Thyroid gland (tissue), 4 donors: ENCODE measurements at regions not wholly inside any gene's neighbourhood (a gene's known extent, or its start where the extent isn't known, plus 50 kb on each side); places are given as distances from the start of the nearest gene placed in this dataset.

Source experiments
- CTCF ChIP-seq, 6 experiments: fragments of 200-600 bp in 3 of 6; fragments of 450-650 bp in 3 of 6; sonication (generic) in 3 of 6; IDR thresholded peaks; one replicate each; pipeline ENCODE4 v1.5.1; 2016 to 2019; ENCODE audit warnings: antibody characterized with exemption in 6 of 6, mild to moderate bottlenecking in 2 of 6, inconsistent platforms in 1 of 6, moderate library complexity in 1 of 6
- POLR2A ChIP-seq, 2 donors: fragments of 450-650 bp; IDR thresholded peaks; one replicate each; pipeline ENCODE4 v1.6.1; 2017; ENCODE audit warnings: antibody characterized with exemption in 2 of 2, mild to moderate bottlenecking in 2 of 2, moderate library complexity in 1 of 2

DNA sequence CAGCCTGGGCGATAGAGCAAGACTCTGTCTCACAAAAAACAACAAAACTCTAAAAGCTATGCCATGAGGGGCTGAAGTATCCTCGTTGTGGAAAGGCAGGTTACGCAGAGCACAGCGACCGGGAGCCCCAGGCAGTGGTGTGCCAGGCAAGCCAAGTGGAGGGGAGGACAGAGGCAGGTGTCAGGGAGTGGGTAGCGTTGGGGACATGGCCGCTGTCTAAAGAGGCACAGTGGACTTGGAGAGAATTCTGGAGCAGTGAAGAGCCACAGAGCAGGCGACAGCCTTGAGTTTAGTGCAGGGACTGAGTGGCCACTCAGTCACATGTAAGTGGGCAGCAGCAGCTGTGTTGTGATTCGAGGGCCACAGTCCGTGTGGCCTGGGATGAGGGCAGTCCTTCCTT lies 541.7 kb downstream of the FGF9 start:
- no peak for TF ChIP-seq CTCF (IDR thresholded peaks at IDR 0.05)
- TF ChIP-seq POLR2A (IDR thresholded peaks at IDR 0.05) = no peak
